ENCODE measurements at regions not wholly inside any gene's neighbourhood (a gene's known extent, or its start where the extent isn't known, plus 50 kb on each side); places are given as distances from the start of the nearest gene placed in this dataset.

DNA sequence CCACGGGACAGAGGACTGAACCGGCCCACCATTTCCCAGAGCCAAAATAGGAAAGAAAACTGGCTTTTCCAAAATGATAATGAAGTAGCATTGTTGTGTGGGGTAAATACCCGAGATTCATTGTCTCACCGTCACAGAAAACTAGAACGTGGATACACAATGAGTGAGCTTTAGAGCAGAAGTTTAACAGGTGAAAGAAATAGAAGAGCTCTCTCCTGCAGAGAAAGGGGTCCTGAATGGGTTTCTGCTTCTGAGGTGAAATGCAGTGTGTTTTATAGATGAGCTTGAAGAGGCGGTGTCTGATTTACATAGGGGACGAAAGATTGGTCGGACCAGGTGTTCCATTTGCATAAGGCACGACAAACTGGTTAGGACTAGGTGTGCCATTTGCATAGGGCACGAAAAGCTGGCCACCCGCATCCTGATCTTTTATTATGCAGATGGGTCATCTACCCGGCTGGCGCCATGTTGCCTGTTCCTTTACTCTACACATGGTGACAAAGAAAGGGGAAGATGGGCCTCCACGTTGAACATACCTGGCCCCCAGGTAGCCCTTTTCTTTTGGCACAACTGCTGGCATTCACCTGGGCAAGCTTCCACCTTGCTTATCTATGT, 118.1 kb downstream of the ATXN3L start (continued):
- TF ChIP-seq, protein P1, sequence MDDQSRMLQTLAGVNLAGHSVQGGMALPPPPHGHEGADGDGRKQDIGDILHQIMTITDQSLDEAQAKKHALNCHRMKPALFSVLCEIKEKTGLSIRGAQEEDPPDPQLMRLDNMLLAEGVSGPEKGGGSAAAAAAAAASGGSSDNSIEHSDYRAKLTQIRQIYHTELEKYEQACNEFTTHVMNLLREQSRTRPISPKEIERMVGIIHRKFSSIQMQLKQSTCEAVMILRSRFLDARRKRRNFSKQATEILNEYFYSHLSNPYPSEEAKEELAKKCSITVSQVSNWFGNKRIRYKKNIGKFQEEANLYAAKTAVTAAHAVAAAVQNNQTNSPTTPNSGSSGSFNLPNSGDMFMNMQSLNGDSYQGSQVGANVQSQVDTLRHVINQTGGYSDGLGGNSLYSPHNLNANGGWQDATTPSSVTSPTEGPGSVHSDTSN (CRISPR knock-in tag; IDR thresholded peaks at IDR 0.05): no peak

DNA sequence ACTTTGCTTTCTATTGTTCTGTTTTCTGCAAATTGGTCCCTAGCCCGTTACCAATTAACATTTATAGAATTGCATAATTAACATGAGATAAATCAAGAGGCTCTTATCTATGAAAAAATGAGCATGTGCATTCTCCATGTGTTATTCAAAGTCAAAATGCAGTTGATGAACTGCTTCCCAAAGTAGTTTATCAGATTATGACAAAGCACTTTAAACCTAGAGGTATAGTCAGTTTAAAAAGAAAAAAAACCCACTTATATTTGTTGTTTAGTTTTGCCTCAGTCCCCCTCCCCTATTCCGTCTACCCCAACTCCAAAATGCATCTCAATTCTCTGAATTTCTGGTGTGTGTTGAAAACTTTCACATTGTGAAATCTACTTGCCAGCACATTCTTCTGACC, 119.5 kb downstream of the ATXN3L start:
- Histone ChIP-seq H3K4me3 (ENCODE audit: low read depth, low read length) (no peak overlapping the region), H3K27ac (ENCODE audit: extremely low read depth, low read depth, low read length) (no peak overlapping the region), H3K4me1 (ENCODE audit: control insufficient read depth, insufficient read depth, low read length) (peaks cover 11% of the 10 kb centered on the region; the same call in 1 of the 2 replicates), H3K9me3 (ENCODE audit: control insufficient read depth, insufficient read depth, low read depth, low read length) (no peaks in the 10 kb centered on the region), H3K36me3 (ENCODE audit: control insufficient read depth in 2 of 2, insufficient read depth in 1 of 2, low read length in 2 of 2) (no peaks in the 10 kb centered on the region)
- POLR2A ChIA-PET: no interaction called here
- CTCF ChIA-PET: interaction anchor here (0.9 kb wide), 1 partner anchor 287 kb away, joined by 3 read pairs; no protein-coding TSS in a partner anchor
- TF ChIP-seq ZNF311 (tag by site-specific recombination; IDR thresholded peaks at IDR 0.05; ENCODE audit: borderline replicate concordance) (no peak), FEZF1 (tag by site-specific recombination; IDR thresholded peaks at IDR 0.05) (no peak), ZNF404 (tag by site-specific recombination; IDR thresholded peaks at IDR 0.05) (no peak), OVOL3 (tag by site-specific recombination; IDR thresholded peaks at IDR 0.05) (no peak), ZNF473 (tag by site-specific recombination; IDR thresholded peaks at IDR 0.05) (no peak), ZNF23 (tag by site-specific recombination; IDR thresholded peaks at IDR 0.05; ENCODE audit: borderline replicate concordance) (no peak), MYNN (tag by site-specific recombination; IDR thresholded peaks at IDR 0.05; ENCODE audit: borderline replicate concordance) (no peak), ZBTB7A (tag by site-specific recombination; IDR thresholded peaks at IDR 0.05; ENCODE audit: low read depth) (no peak), GFI1B (tag by site-specific recombination; IDR thresholded peaks at IDR 0.05) (no peak), ZBTB48 (tag by site-specific recombination; IDR thresholded peaks at IDR 0.05) (no peak)
- TF ChIP-seq, protein P2, sequence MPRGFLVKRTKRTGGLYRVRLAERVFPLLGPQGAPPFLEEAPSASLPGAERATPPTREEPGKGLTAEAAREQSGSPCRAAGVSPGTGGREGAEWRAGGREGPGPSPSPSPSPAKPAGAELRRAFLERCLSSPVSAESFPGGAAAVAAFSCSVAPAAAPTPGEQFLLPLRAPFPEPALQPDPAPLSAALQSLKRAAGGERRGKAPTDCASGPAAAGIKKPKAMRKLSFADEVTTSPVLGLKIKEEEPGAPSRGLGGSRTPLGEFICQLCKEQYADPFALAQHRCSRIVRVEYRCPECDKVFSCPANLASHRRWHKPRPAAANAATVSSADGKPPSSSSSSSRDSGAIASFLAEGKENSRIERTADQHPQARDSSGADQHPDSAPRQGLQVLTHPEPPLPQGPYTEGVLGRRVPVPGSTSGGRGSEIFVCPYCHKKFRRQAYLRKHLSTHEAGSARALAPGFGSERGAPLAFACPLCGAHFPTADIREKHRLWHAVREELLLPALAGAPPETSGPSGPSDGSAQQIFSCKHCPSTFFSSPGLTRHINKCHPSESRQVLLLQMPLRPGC (tag by site-specific recombination; IDR thresholded peaks at IDR 0.05): no peak
- TF ChIP-seq, protein P3, sequence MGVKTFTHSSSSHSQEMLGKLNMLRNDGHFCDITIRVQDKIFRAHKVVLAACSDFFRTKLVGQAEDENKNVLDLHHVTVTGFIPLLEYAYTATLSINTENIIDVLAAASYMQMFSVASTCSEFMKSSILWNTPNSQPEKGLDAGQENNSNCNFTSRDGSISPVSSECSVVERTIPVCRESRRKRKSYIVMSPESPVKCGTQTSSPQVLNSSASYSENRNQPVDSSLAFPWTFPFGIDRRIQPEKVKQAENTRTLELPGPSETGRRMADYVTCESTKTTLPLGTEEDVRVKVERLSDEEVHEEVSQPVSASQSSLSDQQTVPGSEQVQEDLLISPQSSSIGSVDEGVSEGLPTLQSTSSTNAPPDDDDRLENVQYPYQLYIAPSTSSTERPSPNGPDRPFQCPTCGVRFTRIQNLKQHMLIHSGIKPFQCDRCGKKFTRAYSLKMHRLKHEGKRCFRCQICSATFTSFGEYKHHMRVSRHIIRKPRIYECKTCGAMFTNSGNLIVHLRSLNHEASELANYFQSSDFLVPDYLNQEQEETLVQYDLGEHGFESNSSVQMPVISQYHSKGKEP (tag by site-specific recombination; IDR thresholded peaks at IDR 0.05): no peak
- TF ChIP-seq, protein P4, sequence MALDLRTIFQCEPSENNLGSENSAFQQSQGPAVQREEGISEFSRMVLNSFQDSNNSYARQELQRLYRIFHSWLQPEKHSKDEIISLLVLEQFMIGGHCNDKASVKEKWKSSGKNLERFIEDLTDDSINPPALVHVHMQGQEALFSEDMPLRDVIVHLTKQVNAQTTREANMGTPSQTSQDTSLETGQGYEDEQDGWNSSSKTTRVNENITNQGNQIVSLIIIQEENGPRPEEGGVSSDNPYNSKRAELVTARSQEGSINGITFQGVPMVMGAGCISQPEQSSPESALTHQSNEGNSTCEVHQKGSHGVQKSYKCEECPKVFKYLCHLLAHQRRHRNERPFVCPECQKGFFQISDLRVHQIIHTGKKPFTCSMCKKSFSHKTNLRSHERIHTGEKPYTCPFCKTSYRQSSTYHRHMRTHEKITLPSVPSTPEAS (tag by site-specific recombination; IDR thresholded peaks at IDR 0.05): no peak

DNA sequence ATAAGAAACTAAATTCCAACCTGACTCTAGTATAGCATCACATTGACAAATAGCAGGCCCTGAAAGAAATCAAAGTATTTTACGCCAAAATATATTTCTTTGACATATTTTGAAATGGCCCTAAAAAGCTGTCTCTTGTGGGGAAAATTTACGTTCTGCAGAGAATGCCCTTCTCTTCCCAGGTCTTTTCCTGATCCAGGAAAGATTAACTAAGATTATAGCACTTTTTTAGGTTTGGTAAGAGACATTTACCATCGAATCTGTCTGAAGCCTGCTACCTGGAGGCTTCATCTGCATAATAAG, 121.1 kb downstream of the ATXN3L start:
- Histone ChIP-seq H3K4me1 (ENCODE audit: control insufficient read depth, insufficient read depth, low read length) (peaks cover 24% of the 10 kb centered on the region), H3K27ac (ENCODE audit: extremely low read depth, low read depth, low read length) (no peak overlapping the region), H3K9me3 (ENCODE audit: control insufficient read depth, insufficient read depth, low read depth, low read length) (no peaks in the 10 kb centered on the region), H3K36me3 (ENCODE audit: control insufficient read depth in 2 of 2, insufficient read depth in 1 of 2, low read length in 2 of 2) (no peaks in the 10 kb centered on the region), H3K4me3 (ENCODE audit: low read depth, low read length) (no peak overlapping the region)
- CTCF ChIA-PET: interaction anchor here (1.5 to 1.8 kb wide), 2 partner anchors 33 to 252 kb away, joined by 4 to 7 read pairs; no protein-coding TSS in a partner anchor
- POLR2A ChIA-PET: no interaction called here
- TF ChIP-seq ZBTB48 (tag by site-specific recombination; IDR thresholded peaks at IDR 0.05) (no peak), ZNF777 (tag by site-specific recombination; IDR thresholded peaks at IDR 0.05; ENCODE audit: borderline replicate concordance) (no peak), ZNF561 (tag by site-specific recombination; IDR thresholded peaks at IDR 0.05; ENCODE audit: borderline replicate concordance) (no peak), ZNF146 (tag by site-specific recombination; IDR thresholded peaks at IDR 0.05) (no peak), SCRT1 (tag by site-specific recombination; IDR thresholded peaks at IDR 0.05; ENCODE audit: borderline replicate concordance) (no peak), ZNF529 (tag by site-specific recombination; IDR thresholded peaks at IDR 0.05; ENCODE audit: insufficient replicate concordance) (no peak), RBAK (tag by site-specific recombination; IDR thresholded peaks at IDR 0.05) (no peak), ZNF544 (tag by site-specific recombination; IDR thresholded peaks at IDR 0.05) (no peak)
- TF ChIP-seq, protein P5, sequence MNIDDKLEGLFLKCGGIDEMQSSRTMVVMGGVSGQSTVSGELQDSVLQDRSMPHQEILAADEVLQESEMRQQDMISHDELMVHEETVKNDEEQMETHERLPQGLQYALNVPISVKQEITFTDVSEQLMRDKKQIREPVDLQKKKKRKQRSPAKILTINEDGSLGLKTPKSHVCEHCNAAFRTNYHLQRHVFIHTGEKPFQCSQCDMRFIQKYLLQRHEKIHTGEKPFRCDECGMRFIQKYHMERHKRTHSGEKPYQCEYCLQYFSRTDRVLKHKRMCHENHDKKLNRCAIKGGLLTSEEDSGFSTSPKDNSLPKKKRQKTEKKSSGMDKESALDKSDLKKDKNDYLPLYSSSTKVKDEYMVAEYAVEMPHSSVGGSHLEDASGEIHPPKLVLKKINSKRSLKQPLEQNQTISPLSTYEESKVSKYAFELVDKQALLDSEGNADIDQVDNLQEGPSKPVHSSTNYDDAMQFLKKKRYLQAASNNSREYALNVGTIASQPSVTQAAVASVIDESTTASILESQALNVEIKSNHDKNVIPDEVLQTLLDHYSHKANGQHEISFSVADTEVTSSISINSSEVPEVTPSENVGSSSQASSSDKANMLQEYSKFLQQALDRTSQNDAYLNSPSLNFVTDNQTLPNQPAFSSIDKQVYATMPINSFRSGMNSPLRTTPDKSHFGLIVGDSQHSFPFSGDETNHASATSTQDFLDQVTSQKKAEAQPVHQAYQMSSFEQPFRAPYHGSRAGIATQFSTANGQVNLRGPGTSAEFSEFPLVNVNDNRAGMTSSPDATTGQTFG (tag by site-specific recombination; IDR thresholded peaks at IDR 0.05; ENCODE audit: borderline replicate concordance): no peak
- TF ChIP-seq, protein P6, sequence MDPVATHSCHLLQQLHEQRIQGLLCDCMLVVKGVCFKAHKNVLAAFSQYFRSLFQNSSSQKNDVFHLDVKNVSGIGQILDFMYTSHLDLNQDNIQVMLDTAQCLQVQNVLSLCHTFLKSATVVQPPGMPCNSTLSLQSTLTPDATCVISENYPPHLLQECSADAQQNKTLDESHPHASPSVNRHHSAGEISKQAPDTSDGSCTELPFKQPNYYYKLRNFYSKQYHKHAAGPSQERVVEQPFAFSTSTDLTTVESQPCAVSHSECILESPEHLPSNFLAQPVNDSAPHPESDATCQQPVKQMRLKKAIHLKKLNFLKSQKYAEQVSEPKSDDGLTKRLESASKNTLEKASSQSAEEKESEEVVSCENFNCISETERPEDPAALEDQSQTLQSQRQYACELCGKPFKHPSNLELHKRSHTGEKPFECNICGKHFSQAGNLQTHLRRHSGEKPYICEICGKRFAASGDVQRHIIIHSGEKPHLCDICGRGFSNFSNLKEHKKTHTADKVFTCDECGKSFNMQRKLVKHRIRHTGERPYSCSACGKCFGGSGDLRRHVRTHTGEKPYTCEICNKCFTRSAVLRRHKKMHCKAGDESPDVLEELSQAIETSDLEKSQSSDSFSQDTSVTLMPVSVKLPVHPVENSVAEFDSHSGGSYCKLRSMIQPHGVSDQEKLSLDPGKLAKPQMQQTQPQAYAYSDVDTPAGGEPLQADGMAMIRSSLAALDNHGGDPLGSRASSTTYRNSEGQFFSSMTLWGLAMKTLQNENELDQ (tag by site-specific recombination; IDR thresholded peaks at IDR 0.05; ENCODE audit: low read depth): no peak
